HAP-1 (cell line): ENCODE measurements at regions not wholly inside any gene's neighbourhood (a gene's known extent, or its start where the extent isn't known, plus 50 kb on each side); places are given as distances from the start of the nearest gene placed in this dataset.
"Not testable (repeated sequence)": the region's sequence is repeated elsewhere in the genome, so short reads cannot be mapped to it uniquely, and the experiment has no call there.

Source experiments
- DNase-seq, 2 experiments: peaks; one replicate each; pipeline ENCODE4 v3.0.0-alpha.2; 2016 to 2020; ENCODE audit warnings: low spot score in 2 of 2
- H3K27me3 ChIP-seq: fragments of 250-450 bp; sonication (Bioruptor Pico); 2 replicates; pipeline ENCODE4 v1.5.1; 2020; ENCODE audit warnings: low read depth, mild to moderate bottlenecking, moderate library complexity
- H3K36me3 ChIP-seq: fragments of 250-450 bp; sonication (Bioruptor Pico); replicated peaks from 2 replicates; pipeline ENCODE4 v1.5.1; 2020; ENCODE audit warnings: mild to moderate bottlenecking
- H3K4me1 ChIP-seq: fragments of 250-450 bp; sonication (Bioruptor Pico); 2 replicates; pipeline ENCODE4 v1.5.1; 2020; ENCODE audit warnings: mild to moderate bottlenecking
- H3K4me3 ChIP-seq: fragments of 250-450 bp; sonication (Bioruptor Pico); 2 replicates; pipeline ENCODE4 v1.5.1; 2020; ENCODE audit warnings: mild to moderate bottlenecking, moderate library complexity
- H3K9me3 ChIP-seq: fragments of 250-450 bp; sonication (Bioruptor Pico); 2 replicates; pipeline ENCODE4 v1.5.1; 2020; ENCODE audit warnings: mild to moderate bottlenecking, moderate library complexity
- in situ Hi-C: fragments of 300-500 bp; cut with MboI; formaldehyde crosslinking; loops from 3 replicates; pipeline ENCODE4 v1.14.3; 2020; ENCODE audit warnings: low sequenced_read_pairs, inconsistent platforms, mixed read lengths

DNA sequence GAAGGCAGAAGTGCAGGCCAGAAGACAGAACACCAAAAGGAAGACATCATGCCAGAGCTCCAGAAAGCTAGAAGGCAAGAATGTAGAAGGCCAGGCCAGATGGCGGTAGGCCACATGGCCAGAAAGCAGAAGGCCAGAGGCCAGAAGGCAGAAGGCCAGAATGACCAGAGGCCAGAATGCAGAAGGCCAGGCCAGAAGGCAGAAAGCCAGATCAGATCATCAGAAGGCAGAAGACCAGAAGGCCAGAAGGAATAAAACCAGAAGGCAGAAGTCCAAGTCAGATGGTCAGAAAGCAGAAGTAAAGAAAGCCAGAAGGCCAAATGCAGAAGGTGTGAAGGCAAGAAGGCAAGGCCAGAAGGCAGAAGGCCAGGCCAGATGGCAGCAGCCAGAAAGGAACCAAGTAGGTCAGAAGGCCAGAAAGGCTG, 185.0 kb downstream of the TUBA3C start:
- no peak overlapping the region for H3K4me3 ChIP-seq
- in situ Hi-C loops, result no loop called here
- no peaks in the 10 kb centered on the region for H3K27me3 ChIP-seq
- no peaks in the 10 kb centered on the region for H3K4me1 ChIP-seq
- no peak for DNase-seq
- H3K9me3 ChIP-seq, result no peaks in the 10 kb centered on the region; the same call in 1 of the 2 replicates
- no peaks in the 10 kb centered on the region for H3K36me3 ChIP-seq

DNA sequence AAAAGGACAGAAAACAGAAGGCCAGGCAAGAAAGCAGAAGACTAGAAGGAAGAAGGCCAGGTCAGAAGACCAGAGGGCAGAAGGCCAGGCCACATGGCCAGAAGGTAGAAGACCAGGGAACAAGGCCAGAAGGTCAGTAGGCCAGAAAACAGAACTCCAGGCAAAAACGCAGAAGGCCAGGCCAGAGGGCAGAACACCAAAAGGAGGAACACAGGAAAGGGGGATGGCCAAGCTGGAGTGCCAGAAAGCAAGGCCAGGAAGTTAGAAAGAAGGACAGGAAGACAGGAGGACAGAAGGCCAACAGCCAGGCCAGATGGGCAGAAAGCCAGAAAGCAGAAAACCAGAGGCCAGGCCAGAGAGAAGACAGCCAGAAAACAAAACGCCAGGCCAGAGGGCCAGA, 185.4 kb downstream of the TUBA3C start:
- Histone ChIP-seq H3K4me1 (no peaks in the 10 kb centered on the region), H3K4me3 (no peak overlapping the region), H3K27me3 (no peaks in the 10 kb centered on the region), H3K36me3 (no peaks in the 10 kb centered on the region), H3K9me3 (no peaks in the 10 kb centered on the region; the same call in 1 of the 2 replicates)
- in situ Hi-C loops, result no loop called here
- no peak for DNase-seq

DNA sequence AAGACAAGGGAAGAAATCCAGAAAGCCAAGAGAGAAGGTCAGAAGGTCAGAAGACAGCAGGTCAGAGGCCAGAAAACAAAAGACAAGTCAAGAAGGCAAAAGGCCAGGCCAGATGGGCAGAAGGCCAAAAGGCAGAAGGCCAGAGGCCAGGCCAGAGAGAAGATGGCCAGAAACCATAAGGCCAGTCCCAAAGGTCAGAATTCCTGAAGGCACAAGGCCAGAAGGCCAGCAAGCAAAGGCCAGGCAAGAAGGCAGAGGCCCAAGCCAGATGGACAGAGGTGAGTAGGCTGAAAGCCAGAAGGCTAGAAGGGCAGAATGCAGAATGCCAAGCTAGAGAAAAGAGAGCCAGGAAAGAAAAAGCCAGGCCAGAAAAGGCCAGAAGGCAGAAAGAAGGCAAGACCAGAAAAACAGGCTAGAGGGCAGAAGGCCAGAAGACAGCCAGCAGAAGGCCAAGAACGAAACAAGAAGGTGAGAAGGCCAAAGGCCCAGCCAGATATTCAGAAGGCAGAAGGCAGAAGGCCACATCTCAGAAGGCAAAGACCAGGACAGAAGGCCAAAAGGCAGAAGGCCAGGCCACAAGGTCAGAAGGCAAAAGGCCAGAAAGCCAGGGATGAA, 186.3 kb downstream of the TUBA3C start:
- Histone ChIP-seq H3K9me3 (no peaks in the 10 kb centered on the region; the same call in 1 of the 2 replicates), H3K27me3 (no peaks in the 10 kb centered on the region), H3K4me3 (no peak overlapping the region), H3K36me3 (no peaks in the 10 kb centered on the region), H3K4me1 (no peaks in the 10 kb centered on the region)
- in situ Hi-C loops, result no loop called here
- no peak for DNase-seq

DNA sequence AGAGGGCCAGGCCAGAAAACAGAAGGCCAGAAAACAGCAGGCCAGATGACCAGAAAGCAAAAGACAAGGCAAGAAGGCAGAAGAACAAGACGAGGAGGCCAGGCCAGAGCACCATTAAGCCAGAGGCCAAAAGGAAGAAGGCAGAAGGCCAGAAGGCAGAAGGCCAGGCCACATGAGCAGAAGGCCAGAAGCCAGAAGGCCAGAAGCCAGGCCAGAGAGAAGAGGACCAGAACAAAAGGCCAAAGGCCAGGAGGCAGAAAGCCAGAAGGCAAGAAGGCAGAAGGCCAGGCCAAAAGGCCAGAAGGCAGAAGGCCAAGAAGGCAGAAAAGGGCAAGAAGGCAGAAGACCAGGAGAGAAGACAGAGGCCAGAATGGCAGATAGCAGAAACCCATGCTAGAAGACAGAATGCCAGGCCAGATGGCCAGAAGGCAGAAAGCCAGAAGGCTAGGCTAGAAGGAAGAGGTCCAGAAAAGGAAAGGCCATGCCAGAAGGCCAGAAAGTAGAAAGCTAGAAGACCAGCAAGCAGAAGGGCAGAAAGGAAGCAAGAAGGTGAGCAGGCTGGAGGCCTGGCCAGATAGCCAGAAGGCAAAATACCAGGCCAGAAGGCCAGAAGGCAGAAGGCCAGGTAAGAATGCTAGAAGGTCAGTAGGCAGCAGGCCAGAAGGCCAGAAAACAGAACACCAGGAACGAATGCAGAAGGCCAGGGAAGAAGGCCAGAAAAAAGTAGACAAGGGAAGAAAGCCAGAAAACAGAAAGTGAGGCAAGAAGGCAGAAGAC, 187.6 kb downstream of the TUBA3C start:
- H3K27me3 ChIP-seq, result no peaks in the 10 kb centered on the region
- in situ Hi-C loops, result no loop called here
- H3K9me3 ChIP-seq, result no peaks in the 10 kb centered on the region; the same call in 1 of the 2 replicates
- no peak overlapping the region for H3K4me3 ChIP-seq
- no peaks in the 10 kb centered on the region for H3K36me3 ChIP-seq
- H3K4me1 ChIP-seq, result no peaks in the 10 kb centered on the region
- DNase-seq, result no peak

DNA sequence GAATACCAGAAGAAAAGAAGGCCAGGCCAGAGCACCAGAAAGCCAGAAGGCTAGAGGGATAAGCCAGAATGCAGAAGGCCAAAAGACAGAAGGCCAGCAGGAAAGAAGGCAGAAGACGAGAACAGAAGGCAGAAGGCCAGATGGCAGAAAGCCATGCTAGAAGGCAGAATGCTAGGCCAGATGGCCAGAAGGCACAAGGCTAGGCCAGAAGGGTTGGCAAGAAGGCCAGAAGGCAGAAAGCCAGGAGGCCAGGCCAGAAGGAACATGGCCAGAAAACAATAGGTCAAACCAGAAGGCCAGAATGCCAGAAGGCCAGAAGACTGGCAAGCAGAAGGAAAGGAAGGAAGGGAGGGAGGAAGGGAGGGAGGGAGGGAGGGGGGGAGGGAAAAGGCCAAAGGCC, 188.8 kb downstream of the TUBA3C start:
- no peak for DNase-seq
- H3K4me3 ChIP-seq, result no peak overlapping the region
- no peaks in the 10 kb centered on the region; the same call in 1 of the 2 replicates for H3K9me3 ChIP-seq
- H3K4me1 ChIP-seq, result no peaks in the 10 kb centered on the region
- no peaks in the 10 kb centered on the region for H3K27me3 ChIP-seq
- no peaks in the 10 kb centered on the region for H3K36me3 ChIP-seq
- in situ Hi-C loops, result no loop called here

DNA sequence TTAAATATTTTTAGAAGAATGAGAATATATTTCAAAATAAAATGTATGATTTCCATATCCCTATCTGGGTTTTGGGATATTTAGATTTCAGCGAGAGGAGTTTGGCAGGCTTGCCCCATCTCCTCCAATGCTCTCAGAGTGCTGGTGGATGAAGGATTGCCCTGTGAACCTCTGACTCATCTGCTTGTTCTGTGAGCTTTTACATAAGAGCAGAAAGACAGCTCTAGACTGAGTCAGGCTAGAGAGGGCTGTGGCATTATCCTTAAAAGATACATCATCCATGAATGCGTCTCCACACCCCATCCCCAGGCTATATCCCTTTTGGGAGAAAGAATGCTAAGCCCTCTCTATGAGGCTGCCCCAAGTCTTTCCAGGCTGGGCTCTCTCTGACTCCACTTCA, 190.6 kb downstream of the TUBA3C start:
- Histone ChIP-seq H3K9me3 (no peaks in the 10 kb centered on the region; the same call in 1 of the 2 replicates), H3K4me1 (no peaks in the 10 kb centered on the region), H3K4me3 (no peak overlapping the region), H3K36me3 (no peaks in the 10 kb centered on the region), H3K27me3 (no peaks in the 10 kb centered on the region)
- DNase-seq, result no peak
- in situ Hi-C loops, result no loop called here

DNA sequence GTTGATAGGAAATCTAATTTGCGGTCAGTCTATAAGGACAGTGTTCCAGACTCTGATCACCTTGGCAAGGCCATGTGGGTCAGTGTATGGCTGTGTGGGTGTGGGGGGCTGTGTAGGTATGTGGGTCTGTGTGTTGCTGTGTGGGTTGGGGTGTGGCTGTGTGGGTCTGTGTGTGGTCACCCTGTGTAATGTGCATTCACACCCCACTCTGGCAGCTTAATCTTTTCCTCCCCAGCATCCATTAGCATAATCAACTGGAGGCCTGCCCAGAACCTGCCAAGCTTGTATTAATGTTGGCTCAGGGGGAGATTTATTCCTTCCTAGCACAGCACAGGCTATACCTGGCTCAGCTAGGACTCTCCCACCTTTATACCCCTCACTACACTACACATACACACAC, 203.2 kb downstream of the TUBA3C start:
- in situ Hi-C loops, result no loop called here
- H3K4me3 ChIP-seq, result no peak overlapping the region
- no peaks in the 10 kb centered on the region for H3K36me3 ChIP-seq
- peaks cover under 1% of the 10 kb centered on the region for H3K9me3 ChIP-seq
- no peaks in the 10 kb centered on the region for H3K27me3 ChIP-seq
- no peaks in the 10 kb centered on the region for H3K4me1 ChIP-seq
- no peak for DNase-seq

DNA sequence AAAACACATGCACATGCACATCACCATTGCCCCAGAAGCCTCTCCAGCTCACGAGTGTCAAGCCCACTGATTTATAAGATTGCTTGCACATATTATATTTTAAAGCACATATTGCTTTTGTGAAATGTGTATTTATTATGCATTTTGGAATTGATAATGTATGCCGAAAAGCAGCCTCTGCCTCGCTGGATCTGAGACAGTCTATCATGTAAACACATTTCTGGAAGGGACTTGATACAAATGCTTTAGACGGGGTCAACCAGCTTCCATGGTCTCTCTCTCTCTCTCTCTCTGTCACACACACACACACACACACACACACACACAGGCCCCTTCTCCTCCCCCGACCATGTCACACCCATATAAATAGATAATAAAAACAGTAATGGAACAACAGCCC, 203.8 kb downstream of the TUBA3C start:
- Histone ChIP-seq H3K36me3 (no peaks in the 10 kb centered on the region), H3K4me3 (no peak overlapping the region), H3K27me3 (no peaks in the 10 kb centered on the region), H3K4me1 (no peaks in the 10 kb centered on the region), H3K9me3 (peaks cover 4% of the 10 kb centered on the region; the same call in 1 of the 2 replicates)
- no peak for DNase-seq
- in situ Hi-C loops, result no loop called here

DNA sequence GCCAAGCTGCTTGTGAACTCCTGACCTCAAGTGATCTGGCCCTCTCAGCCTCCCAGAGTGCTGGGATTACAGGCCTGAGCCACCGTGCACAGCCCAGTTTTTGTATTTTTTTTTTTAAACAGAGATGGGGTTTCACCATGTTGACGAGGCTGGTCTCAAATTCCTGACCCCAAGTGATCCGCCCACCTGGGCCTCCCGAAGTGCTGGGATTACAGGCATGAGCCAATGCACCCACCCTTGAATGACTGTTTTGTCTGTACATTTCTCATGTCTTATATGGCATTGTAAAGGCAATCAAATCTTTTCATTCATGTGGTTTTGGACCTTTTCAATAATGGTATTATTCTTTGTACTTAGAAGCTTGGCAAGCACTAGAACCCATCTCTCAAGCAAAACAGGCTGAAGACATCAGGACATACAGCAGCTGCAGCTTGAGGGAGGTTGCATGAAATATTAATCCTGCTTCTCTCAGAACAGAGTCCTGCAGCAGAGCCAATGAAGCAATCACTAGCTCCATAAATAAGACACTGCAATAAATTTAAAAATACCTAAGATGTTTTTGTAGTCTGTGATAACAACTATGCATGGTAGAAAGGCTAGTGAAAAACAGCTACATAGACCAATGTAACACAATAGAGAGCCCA, 209.9 kb downstream of the TUBA3C start:
- peaks cover 14% of the 10 kb centered on the region for H3K9me3 ChIP-seq
- H3K4me1 ChIP-seq, result no peaks in the 10 kb centered on the region
- no peaks in the 10 kb centered on the region for H3K36me3 ChIP-seq
- in situ Hi-C loops, result no loop called here
- H3K4me3 ChIP-seq, result no peak overlapping the region
- DNase-seq, result no peak
- H3K27me3 ChIP-seq, result no peaks in the 10 kb centered on the region

DNA sequence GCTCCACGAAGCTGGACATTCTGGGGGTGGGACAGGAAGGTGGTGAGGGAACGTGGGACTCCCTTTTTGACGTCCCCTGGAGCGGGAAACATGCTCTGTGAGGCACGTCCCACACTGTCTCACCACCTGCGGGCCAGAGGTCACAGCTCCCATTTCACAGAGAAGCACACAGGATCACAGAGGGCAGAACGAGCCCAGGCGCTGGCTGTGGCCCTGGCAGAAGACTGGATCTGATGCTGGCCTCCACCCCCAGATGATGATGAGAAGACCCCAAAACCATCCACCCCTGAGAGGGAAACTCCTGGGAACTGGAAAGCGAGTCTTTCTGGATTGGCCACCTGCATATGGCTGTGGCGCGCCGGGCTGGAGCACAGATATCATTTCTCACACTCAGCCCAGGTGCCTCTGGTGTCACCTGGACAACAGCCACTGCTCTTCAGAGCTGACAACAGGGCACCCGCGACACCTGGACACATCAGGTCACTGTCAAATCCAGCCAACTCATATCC, 216.2 kb downstream of the TUBA3C start:
- in situ Hi-C loops, result no loop called here
- DNase-seq, result no peak
- peaks cover 9% of the 10 kb centered on the region for H3K9me3 ChIP-seq

DNA sequence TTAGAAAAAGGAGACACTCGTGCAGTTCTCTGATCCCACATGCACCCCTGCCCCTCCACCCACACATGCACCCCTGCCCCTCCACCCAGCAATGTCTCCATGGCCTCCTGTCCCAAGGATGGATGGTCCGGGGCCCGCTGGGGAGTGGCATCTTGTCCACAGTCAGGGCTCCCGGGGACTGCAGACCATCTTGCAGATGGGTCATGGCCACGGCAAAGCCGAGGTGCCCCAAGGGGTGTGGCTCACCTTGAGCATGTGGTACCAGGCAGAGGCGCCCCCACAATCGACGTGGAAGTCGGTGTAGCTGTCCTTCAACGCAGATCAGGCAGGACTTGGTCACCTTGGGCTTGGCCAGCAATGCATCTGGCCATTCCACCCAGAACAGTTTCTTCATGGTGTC, 216.7 kb downstream of the TUBA3C start:
- Histone ChIP-seq H3K4me1 (no peaks in the 10 kb centered on the region), H3K36me3 (no peaks in the 10 kb centered on the region), H3K27me3 (no peaks in the 10 kb centered on the region), H3K9me3 (peaks cover 8% of the 10 kb centered on the region; the same call in 1 of the 2 replicates), H3K4me3 (no peak overlapping the region)
- DNase-seq, result no peak
- in situ Hi-C loops, result no loop called here

More for the DNA sequence above, 216.2 kb downstream of the TUBA3C start:
- Histone ChIP-seq H3K4me1 (no peaks in the 10 kb centered on the region), H3K36me3 (no peaks in the 10 kb centered on the region), H3K27me3 (no peaks in the 10 kb centered on the region), H3K4me3 (no peak overlapping the region)

DNA sequence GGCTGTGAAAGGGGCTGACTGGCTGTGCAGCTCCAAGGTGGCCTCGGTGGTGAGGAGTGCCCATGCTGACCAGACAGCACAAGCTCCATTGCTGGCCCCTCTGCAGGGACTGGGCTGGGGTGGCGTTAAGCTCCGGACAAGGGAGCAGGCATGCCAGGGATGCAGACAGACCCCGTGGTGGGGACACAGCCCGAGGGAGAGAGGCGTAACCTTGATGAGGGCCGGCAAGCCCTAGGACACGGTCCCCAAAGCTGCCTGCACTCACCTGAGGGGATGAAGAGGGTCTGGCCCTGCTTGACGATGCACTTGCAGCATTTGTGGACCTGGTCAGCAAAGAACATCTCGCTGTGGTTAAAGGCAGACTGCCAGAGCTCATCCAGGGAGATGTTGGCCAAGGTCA, 217.9 kb downstream of the TUBA3C start:
- H3K4me3 ChIP-seq, H3K9me3 ChIP-seq, H3K36me3 ChIP-seq, DNase-seq, in situ Hi-C loops, H3K27me3 ChIP-seq, H3K4me1 ChIP-seq: not testable (repeated sequence)

DNA sequence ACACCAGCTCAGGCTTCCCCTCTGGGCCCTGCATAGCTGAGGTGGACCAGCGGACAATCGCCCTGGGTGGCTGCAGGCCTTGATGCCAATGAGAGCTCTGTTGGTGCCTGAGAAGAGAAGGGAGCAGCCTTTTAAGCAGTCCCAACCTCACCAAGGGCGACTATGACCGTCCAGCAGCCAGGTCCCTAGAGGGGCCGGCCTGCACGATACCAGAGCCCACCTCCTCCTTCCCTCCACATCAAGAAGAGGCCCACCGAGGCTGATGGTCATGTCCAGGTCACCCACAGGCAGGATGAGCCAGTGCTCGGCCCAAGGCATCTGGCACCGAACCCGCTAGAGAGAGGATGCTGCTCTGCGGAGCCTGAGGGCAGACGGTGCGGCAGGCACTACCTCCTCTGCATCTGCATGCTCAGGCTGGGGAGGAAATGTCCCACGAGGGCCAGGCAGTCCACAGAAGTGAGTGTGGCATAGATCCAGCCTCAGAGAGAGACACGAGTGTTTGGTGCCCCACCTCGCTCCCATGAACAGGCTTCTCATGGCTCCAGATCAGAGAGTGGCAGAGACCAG, 219.4 kb downstream of the TUBA3C start:
- no peaks in the 10 kb centered on the region for H3K4me1 ChIP-seq
- in situ Hi-C loops, result no loop called here
- H3K9me3 ChIP-seq, result peaks cover 4% of the 10 kb centered on the region; the same call in 1 of the 2 replicates
- DNase-seq, result no peak
- no peak overlapping the region for H3K4me3 ChIP-seq
- H3K36me3 ChIP-seq, result no peaks in the 10 kb centered on the region
- H3K27me3 ChIP-seq, result no peaks in the 10 kb centered on the region
